GM12874 (cell line): ENCODE measurements at regions not wholly inside any gene's neighbourhood (a gene's known extent, or its start where the extent isn't known, plus 50 kb on each side); places are given as distances from the start of the nearest gene placed in this dataset.

Experiments used
- TF ChIP-seq, protein P1 (sequence below): IDR thresholded peaks from 2 replicates; pipeline ENCODE4 v1.5.1; 2011; ENCODE audit warnings: low read depth, mild to moderate bottlenecking, control low read depth, low read length, moderate library complexity; ENCODE audit not compliant: insufficient read depth

DNA sequence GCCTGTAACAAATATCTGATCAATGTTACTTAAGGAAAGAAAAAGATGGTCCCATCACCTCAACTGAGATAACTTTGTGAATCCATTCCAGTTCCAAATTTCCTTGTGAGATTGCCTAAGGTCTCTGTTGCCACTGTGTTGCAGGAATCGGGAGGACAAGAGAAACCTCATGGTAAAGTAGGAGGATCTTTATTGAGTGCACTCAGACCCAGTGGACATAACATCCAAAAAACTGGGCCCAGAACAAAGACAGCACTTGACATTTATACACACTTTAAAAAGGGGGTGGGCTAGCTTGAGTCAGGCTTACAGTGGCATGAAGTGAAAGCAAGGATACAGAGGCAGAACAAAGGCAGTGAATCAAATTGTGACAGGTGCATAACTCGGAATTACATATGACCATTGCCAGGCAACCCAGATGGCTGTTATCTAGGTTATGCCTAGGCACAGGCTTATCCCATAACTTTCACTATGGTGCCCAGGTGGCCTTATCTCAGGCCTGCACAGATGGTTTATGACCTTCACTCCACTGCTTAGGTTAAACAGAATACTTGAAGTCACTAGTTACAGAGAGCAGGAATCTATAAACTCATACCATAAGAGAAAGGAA lies 459.4 kb upstream of the PCDH20 start:
- TF ChIP-seq, protein P1, sequence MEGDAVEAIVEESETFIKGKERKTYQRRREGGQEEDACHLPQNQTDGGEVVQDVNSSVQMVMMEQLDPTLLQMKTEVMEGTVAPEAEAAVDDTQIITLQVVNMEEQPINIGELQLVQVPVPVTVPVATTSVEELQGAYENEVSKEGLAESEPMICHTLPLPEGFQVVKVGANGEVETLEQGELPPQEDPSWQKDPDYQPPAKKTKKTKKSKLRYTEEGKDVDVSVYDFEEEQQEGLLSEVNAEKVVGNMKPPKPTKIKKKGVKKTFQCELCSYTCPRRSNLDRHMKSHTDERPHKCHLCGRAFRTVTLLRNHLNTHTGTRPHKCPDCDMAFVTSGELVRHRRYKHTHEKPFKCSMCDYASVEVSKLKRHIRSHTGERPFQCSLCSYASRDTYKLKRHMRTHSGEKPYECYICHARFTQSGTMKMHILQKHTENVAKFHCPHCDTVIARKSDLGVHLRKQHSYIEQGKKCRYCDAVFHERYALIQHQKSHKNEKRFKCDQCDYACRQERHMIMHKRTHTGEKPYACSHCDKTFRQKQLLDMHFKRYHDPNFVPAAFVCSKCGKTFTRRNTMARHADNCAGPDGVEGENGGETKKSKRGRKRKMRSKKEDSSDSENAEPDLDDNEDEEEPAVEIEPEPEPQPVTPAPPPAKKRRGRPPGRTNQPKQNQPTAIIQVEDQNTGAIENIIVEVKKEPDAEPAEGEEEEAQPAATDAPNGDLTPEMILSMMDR = no peak

DNA sequence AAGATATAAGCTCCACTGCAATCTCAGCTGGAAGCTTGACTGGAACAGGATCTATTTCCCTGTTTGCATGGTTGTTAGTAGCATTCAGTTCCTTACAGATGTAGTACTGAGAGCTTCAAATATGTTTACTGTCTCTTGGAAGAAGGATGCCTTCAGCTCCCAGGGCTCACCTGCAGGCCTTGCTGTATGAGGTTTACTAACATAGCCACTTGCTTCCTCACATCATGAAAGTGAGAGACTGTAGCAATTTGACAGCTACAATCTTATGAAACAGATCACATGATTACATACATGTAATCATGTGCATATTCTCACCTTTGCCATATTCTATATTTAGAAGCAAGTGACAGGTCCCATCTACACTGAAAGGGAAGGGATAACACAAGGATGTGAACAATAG lies 458.1 kb upstream of the PCDH20 start:
- TF ChIP-seq, protein P1 = no peak

DNA sequence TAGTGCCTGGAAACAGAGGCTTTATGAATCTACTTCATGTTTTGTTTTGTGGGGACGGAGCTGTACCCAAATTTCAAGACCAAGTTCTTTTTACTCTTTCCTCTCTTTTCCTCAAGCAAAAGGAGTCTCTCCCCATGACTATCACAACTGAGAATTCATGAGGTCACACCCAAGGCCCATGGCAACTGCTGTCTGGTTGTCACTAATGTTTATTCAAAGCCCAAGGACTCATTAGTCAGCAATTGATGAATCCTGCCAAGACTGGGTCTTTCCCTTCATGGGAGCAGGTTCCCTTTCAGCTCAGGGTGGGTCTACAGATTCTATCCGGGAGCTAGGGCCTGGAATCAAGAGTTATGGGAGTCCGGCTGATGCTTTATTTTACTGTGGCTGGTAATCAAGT lies 441.5 kb upstream of the PCDH20 start:
- TF ChIP-seq, protein P1 = no peak

DNA sequence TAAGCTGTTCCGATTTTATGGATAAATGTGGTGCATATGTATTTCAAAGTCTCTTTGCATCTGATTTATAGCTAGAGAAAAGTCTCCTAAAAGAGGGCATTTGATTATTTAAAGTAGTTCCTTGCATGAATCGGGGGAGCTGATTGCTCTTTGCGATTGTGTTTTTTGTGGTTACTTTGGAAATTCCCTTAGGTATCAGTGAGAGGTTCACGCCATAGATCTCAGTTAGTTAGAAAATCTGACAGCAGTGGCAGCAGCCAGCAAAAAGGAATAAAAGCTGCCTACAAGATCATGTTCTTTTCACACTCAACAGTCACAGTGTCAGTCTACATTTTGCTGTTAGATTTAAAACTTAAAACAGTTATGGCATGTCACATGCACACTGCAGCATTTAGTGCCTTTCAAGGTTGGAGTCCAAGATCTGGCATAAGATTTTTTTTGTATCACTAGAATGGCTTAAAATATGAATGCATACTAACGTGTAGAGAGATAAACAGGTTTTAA lies 436.5 kb upstream of the PCDH20 start:
- TF ChIP-seq, protein P1 = no peak

DNA sequence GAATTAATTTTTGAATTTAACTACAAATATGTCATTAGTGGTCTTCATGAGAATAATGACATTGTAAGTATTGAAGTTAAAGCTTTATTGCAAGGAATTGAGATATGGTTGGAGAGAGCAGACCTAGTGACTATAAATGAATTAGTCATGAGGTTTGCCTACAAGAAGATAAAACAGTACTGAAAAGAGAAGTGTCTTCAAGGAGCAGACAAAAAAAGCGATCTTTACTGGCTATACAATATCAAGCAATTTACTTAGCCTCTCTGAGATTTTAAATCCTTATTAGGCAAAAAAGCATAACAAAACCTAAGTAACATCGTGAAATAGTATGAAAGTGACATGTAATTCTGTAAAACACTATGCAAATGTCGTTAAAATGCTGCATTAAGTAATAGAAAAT lies 435.1 kb upstream of the PCDH20 start:
- TF ChIP-seq, protein P1 = no peak

DNA sequence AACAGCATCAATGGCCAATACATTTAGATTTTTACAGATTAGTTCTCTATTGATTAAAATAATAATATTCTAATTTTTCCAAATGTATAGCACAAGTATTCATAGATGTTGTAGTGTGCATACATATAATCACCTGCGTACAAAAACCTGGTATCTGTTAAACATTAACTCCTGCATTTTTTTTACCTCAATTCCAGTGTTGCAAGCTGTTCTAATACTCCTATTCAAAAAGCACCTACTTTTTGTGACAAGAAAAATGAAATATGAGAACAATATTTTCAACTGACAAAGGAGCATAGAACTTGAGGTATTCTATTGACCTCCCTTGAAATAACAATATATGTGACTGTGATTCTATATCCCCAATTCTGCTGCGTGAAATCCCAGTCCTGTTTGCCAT lies 422.9 kb upstream of the PCDH20 start:
- TF ChIP-seq, protein P1 = no peak

DNA sequence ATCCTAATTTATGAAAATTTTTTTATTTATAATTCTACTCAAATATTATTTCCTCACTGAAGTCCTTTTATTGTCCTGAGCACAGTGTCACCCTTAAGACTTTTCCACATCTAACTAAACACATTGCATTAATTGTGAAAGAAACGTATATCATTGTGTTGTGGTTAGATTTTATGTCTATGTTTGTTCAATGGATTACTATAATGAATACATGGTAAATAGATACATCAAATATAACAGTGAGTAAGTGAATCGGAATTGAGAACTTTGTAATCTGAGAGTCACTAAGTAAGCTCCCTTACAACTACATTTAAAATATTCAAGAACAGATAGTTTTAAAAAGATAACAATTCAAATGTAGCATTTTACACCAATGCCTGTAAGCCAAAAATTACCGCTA lies 417.6 kb upstream of the PCDH20 start:
- TF ChIP-seq, protein P1 = no peak

DNA sequence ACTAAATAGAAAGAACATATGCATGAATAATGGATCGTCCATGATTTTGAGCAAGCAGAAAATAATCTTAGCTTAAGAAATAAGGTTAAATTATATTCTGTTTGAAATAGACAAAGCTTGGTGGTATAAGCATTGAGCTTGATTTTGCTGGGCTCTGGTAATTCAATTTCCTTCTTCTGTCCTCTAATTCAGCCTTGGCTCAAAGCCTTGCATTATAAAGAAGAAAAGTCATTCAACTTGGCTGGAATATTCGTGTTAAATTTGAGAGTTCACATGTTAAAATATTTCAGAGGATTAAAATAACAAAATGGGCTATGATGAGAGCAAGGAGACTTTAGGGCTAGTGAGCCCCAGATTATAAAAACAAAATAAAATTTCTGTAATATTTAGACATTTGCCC lies 415.4 kb upstream of the PCDH20 start:
- TF ChIP-seq, protein P1 = no peak
